Panc1 (cell line): ENCODE measurements at regions not wholly inside any gene's neighbourhood (a gene's known extent, or its start where the extent isn't known, plus 50 kb on each side); places are given as distances from the start of the nearest gene placed in this dataset.

Source experiments
- ATAC-seq: fragments of 200-7000 bp; cut with Tn5 transposase; 2 replicates; pipeline ENCODE4 v1.9.1; 2020; ENCODE audit warnings: mild to moderate bottlenecking, moderate library complexity
- BruUV-seq: library from RNA; stranded (reverse); fragments of 400-500 nt; replicated peaks from 2 replicates; lab custom pipeline; 2021; lab: Mats Ljungman, UMichigan
- CTCF ChIA-PET: fragments of 300-600 bp; sonication (Branson Sonifier 250); formaldehyde crosslinking; loops from one replicate; lab custom pipeline; 2022; ENCODE audit warnings: antibody characterized with exemption; lab: Charles Lee
- POLR2A ChIA-PET: fragments of 300-600 bp; sonication (Branson Sonifier 250); formaldehyde crosslinking; loops from one replicate; lab custom pipeline; 2022; ENCODE audit warnings: antibody characterized with exemption; lab: Charles Lee
- DNase-seq: peaks from one replicate; pipeline ENCODE4 v3.0.0-alpha.2; 2010; ENCODE audit warnings: low read depth, low spot score
- H3K27ac ChIP-seq: 2 replicates; pipeline ENCODE4 v1.5.1; 2011; ENCODE audit warnings: mild to moderate bottlenecking, low read length, inconsistent platforms
- H3K27me3 ChIP-seq: fragments of 200-500 bp; sonication (Bioruptor generic); 2 replicates; pipeline ENCODE4 v1.6.0; 2014; ENCODE audit warnings: low read length, inconsistent platforms; ENCODE audit not compliant: control insufficient read depth, insufficient read depth
- H3K36me3 ChIP-seq: fragments of 200-500 bp; sonication (Bioruptor generic); 2 replicates; pipeline ENCODE4 v1.5.1; 2014; ENCODE audit warnings: inconsistent platforms, mild to moderate bottlenecking, low read length, moderate library complexity; ENCODE audit not compliant: control insufficient read depth, insufficient read depth
- H3K4me1 ChIP-seq: 2 replicates; pipeline ENCODE4 v1.5.1; 2011; ENCODE audit warnings: inconsistent platforms, mild to moderate bottlenecking, low read length, moderate library complexity; ENCODE audit not compliant: control insufficient read depth, insufficient read depth
- H3K4me3 ChIP-seq, 2 experiments: 2 replicates each; pipeline ENCODE4 v1.5.1; 2011 to 2012; ENCODE audit warnings: low read depth in 2 of 2, low read length in 2 of 2, mild to moderate bottlenecking in 2 of 2, inconsistent platforms in 1 of 2, moderate library complexity in 1 of 2
- H3K9me3 ChIP-seq: fragments of 200-500 bp; sonication (Bioruptor generic); 2 replicates; pipeline ENCODE4 v1.5.1; 2014; ENCODE audit warnings: low read depth, mild to moderate bottlenecking, inconsistent platforms, low read length, moderate library complexity; ENCODE audit not compliant: control insufficient read depth, insufficient read depth
- POLR2AphosphoS5 ChIP-seq: IDR thresholded peaks from 2 replicates; pipeline ENCODE4 v1.6.1; 2012; ENCODE audit warnings: mild to moderate bottlenecking, low read depth, low read length, moderate library complexity
- REST ChIP-seq, 2 experiments: IDR thresholded peaks; 2 replicates each; pipeline ENCODE4 v1.6.1; 2011 to 2012; ENCODE audit warnings: low read depth in 2 of 2, control low read depth in 1 of 2, low read length in 1 of 2, mild to moderate bottlenecking in 1 of 2, moderate library complexity in 1 of 2; ENCODE audit not compliant: insufficient read depth in 1 of 2
- SIN3A ChIP-seq: IDR thresholded peaks from 2 replicates; pipeline ENCODE4 v1.6.1; 2012; ENCODE audit warnings: low read depth, mild to moderate bottlenecking, low read length, moderate library complexity, borderline replicate concordance; ENCODE audit not compliant: insufficient read depth
- TCF7L2 ChIP-seq: IDR thresholded peaks from 2 replicates; pipeline ENCODE4 v1.6.1; 2011; ENCODE audit warnings: mild to moderate bottlenecking, low read depth, low read length, inconsistent platforms
- in situ Hi-C: cut with HindIII; loops from 2 replicates; pipeline ENCODE4 v1.10.0; 2016; ENCODE audit warnings: low sequenced_read_pairs, low pct_unique_long_range_greater_than_20kb
- intact Hi-C: fragments of 100-400 bp; cut with micrococcal nuclease; formaldehyde crosslinking; loops from one replicate; pipeline ENCODE4 v1.10.0; 2022; ENCODE audit not compliant: unreplicated experiment
- TF ChIP-seq, protein P1 (sequence below): fragments of 450-650 bp; IDR thresholded peaks from 2 replicates; pipeline ENCODE4 v1.5.1; 2017; ENCODE audit warnings: mild to moderate bottlenecking

DNA sequence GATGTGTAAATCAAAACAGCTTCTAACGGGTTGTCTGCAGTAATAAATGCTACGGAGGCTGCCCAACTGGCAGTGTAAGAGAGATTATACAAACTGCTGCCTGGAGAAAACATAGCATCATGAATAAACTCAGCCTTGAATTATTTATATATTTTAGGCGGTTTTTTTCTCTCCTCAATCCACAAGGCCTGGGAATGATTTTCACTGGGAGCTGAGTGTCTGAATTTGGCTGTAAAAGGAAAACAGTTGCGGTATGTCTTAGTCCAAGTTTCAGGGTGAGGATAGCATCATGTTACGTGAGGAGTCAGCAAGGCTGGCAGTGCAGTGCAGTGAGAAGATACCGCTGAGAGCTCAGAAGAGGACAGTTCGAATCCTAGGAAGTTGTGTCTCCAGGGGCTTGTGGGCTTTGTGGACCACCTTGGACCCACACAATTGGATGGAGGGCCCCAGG, 291.5 kb upstream of the BOD1L1 start:
- CTCF ChIA-PET = no interaction called here
- POLR2A ChIA-PET = no interaction called here
- H3K4me3 ChIP-seq = no peak overlapping the region
- ATAC-seq = no peak
- no peaks in the 10 kb centered on the region for H3K9me3 ChIP-seq
- no peaks in the 10 kb centered on the region for H3K36me3 ChIP-seq
- H3K4me1 ChIP-seq = no peaks in the 10 kb centered on the region
- intact Hi-C loops = no loop called here
- in situ Hi-C loops = no loop called here
- BruUV-seq = no TSS peak
- no peak for TF ChIP-seq POLR2AphosphoS5
- TF ChIP-seq REST (IDR thresholded peaks at IDR 0.05; ENCODE audit: insufficient read depth in 1 of 2, low read depth in 2 of 2, low read length in 1 of 2) = no peak
- no peak for TF ChIP-seq TCF7L2
- no peak for TF ChIP-seq SIN3A
- TF ChIP-seq, protein P1, sequence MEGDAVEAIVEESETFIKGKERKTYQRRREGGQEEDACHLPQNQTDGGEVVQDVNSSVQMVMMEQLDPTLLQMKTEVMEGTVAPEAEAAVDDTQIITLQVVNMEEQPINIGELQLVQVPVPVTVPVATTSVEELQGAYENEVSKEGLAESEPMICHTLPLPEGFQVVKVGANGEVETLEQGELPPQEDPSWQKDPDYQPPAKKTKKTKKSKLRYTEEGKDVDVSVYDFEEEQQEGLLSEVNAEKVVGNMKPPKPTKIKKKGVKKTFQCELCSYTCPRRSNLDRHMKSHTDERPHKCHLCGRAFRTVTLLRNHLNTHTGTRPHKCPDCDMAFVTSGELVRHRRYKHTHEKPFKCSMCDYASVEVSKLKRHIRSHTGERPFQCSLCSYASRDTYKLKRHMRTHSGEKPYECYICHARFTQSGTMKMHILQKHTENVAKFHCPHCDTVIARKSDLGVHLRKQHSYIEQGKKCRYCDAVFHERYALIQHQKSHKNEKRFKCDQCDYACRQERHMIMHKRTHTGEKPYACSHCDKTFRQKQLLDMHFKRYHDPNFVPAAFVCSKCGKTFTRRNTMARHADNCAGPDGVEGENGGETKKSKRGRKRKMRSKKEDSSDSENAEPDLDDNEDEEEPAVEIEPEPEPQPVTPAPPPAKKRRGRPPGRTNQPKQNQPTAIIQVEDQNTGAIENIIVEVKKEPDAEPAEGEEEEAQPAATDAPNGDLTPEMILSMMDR = no peak
- no peak for DNase-seq
- no peaks in the 10 kb centered on the region for H3K27me3 ChIP-seq
- no peak overlapping the region for H3K27ac ChIP-seq

DNA sequence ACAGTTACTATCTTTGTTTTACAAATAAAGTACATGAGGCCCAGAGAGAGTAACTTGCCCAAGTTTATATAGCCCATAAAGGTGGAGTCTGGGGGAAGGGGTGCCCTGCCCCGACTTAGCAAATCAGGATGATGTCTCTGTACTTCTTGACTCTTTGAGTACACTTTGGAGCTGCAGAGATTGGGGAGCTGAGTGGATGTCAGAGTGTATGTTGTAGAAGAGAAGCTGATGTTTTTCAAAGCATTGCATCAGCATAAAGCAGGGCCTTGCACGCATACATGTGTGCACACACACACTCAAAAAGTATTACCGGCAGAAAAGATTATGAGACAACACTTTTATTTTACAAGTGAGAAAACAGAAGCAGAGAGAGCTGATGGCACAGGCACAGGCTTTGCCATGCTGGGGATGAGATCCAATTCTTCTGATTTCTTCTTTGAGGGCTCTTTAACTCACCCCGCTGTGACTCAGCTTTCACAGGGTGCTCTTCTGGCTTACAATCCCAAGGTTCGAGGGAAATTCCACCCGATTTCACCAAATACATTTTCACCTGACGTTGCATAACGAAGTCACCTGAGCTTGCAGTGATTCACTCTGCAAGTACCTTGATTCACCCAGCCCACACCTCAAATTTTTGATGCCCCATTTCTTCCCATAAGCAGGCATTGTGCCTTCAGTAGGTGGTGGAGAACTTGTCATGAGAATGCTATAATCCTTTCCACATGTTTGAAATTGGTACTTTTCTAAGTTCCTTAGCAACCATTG, 292.8 kb upstream of the BOD1L1 start:
- BruUV-seq = no TSS peak
- ATAC-seq = no peak
- POLR2A ChIA-PET = no interaction called here

More for the DNA sequence above, 292.8 kb upstream of the BOD1L1 start:
- no peak overlapping the region for H3K4me3 ChIP-seq
- intact Hi-C loops (no loop called here), in situ Hi-C loops (no loop called here)
- no peak for DNase-seq
- no peaks in the 10 kb centered on the region for H3K4me1 ChIP-seq
- CTCF ChIA-PET = no interaction called here
- no peaks in the 10 kb centered on the region for H3K27me3 ChIP-seq
- H3K9me3 ChIP-seq = no peaks in the 10 kb centered on the region
- H3K36me3 ChIP-seq = no peaks in the 10 kb centered on the region
- no peak overlapping the region for H3K27ac ChIP-seq
- TF ChIP-seq REST (IDR thresholded peaks at IDR 0.05; ENCODE audit: insufficient read depth in 1 of 2, low read depth in 2 of 2, low read length in 1 of 2) = no peak
- no peak for TF ChIP-seq SIN3A
- TF ChIP-seq, protein P1 = no peak
- TF ChIP-seq TCF7L2 = no peak
- TF ChIP-seq POLR2AphosphoS5 = no peak
